Stimulated activated CD4-positive, alpha-beta T cell treated with anti-CD3 and anti-CD28 coated beads, Interleukin-15, amount 100 ng/mL, for 48 hours (primary cell): ENCODE measurements at regions not wholly inside any gene's neighbourhood (a gene's known extent, or its start where the extent isn't known, plus 50 kb on each side); places are given as distances from the start of the nearest gene placed in this dataset.

Experiments used
- DNase-seq, 2 donors: peaks; one replicate each; pipeline ENCODE4 v3.0.0-alpha.2; 2020; ENCODE audit warnings: low read depth in 2 of 2

DNA sequence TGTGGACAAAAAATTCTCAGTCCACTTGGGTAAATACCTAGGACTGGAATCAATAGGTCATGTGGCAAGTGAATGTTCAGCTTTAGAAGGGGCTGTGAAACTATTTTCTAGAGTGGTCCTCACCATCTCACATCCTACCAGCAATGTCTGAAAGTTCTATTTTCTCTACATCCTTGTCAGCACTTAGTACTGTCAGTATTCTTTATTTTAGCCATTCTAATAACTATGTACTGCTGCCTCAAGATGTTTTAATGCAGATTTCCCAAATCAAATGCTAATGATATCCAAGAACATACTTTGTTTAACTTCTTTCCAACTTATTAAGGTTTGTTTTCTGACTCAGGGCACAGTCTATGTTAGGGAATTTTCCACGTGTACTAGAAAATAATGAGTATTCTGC lies 317.0 kb downstream of the BRD1 start:
- DNase-seq: no peak

GRCh38 chr22:49509016-49509415 lies 318.7 kb downstream of the BRD1 start:
- no peak for DNase-seq

- DNase-seq: no peak
Measured at GRCh38 chr22:49508561-49508960, 319.1 kb downstream of the BRD1 start.

DNA sequence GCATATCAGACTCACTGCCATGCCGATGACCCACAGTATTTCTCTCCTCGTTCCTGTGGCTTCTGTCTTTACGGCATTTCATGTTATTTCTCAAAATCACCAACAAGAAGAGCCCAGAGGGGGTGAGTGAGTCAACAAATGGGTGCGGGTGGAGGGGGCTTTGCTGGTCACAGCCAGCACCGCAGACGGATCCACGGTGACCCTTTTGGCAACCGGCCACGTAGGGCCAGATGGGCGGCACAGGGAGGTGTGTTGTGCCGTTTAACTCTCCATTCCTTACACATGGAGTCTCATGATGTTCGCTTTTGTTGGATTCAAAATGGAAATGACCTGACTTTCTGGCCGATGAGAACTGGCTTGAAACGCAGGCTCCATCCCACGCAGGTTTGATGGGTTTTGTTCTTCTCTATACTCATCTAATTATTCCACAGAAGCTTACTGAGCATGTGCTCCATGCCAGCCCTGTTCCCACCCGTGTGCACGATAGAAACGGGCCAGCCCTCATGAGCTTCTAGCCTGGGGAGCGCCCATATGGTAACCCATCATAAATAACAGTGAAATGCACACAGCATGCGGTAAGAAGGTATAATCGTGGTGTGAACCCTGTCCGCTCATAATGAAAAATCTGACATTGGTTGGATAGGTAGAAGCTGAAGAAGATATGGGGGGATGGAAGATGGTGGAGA lies 319.9 kb downstream of the BRD1 start:
- DNase-seq: no peak

DNA sequence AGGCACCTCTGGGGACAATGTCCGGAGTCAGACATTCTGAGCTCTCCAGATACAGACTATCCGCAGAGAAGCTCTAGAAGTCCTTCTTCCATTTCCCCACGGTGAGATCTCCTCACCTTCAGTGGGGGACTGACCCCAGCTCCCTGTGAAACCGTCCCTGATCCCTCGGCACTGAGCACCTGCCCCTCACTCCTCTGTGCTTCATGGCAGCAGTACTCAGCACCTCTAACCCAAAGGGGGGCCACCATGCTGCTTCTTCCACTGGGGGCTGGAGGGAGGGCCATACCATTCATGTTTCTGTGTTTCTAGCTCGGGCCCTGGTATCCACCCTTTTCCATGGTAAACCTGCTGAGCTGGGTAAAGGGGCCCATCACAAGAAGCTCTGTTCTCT lies 321.7 kb downstream of the BRD1 start:
- no peak for DNase-seq

- no peak for DNase-seq
Measured at GRCh38 chr22:49505337-49506009, 322.2 kb downstream of the BRD1 start.

DNA sequence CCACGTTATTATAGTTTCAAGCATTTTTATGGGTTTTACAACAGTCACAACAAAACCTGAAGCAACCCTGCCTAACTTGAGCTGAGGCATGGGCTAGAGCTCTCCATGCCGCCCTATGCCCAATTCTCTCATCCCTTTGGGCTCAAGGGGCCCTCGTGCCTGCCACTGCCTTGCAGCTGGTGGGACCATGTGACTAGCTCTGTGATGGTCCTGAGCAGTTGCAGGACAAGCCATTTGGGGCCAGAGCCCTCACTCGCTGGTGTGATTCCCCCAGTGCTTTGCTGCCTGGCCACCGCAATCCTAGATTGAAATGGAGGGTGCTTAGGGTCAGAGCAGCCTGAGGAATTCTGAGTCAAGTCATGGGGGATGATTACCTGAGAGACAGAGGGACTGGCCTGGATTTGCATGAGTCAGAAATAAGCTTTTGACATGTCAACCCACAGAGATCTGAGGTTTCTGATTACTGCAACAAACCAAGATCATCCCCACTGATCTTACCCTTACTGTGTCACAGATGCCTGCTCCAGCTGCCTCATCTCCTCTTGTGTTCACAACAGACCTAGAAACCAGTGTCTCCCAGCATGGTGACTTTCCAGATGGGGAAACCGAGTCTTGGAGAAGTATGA lies 323.7 kb downstream of the BRD1 start:
- DNase-seq: no peak

GRCh38 chr22:49503321-49503720 lies 324.4 kb downstream of the BRD1 start:
- no peak for DNase-seq

DNA sequence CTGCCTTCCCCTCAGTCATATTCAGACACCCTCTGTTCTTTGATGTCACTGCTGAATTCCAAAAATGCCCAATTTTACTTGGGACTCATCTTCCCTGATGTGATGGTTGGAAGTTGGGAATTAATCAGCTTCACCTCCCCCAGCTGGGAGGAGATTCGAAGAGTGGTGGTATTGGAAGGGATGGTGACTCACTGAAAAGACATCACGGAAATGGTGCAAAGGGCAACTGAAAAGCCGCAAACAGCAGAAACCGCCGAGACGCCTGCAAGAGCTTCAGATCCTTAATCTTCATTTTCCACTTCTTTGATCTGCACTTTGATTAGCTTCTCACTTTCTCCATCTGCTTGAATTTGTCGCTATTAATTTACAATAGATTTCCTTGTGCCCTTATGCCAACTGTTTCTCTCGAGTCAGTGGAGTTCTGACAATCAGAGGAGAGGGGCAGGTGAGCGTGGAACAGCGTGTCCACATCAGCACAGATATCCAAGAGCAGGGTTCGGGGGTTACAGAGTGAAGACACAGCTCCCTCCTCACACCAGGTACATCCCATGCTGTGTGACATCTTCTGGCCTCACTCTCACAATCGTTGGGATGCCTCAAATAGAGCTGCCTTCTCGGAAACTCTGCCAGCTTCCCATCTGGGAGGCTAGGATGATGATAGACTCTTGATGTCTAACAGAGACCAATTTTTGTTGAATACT lies 325.4 kb downstream of the BRD1 start:
- peak in 1 of 2 donors; percentile 5 for DNase-seq

DNA sequence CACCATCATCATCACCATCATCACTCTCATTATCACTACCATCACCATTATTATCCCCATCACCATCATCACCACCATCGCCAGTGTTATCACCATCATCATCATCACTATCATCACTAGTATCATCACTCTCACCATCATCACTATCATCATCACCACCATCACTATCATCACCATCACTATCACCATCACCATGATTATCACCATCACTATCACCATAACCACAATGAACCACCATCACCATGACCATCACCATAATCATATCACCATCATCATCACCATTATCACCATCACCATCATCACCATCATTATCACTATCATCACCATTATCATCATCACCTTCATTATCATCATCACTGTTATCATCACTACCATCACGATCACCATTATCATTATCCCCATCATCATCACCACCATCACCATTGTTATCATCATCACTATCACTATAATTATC lies 326.7 kb downstream of the BRD1 start:
- DNase-seq: no peak

GRCh38 chr22:49500076-49500460 lies 327.6 kb downstream of the BRD1 start:
- DNase-seq: no peak

DNA sequence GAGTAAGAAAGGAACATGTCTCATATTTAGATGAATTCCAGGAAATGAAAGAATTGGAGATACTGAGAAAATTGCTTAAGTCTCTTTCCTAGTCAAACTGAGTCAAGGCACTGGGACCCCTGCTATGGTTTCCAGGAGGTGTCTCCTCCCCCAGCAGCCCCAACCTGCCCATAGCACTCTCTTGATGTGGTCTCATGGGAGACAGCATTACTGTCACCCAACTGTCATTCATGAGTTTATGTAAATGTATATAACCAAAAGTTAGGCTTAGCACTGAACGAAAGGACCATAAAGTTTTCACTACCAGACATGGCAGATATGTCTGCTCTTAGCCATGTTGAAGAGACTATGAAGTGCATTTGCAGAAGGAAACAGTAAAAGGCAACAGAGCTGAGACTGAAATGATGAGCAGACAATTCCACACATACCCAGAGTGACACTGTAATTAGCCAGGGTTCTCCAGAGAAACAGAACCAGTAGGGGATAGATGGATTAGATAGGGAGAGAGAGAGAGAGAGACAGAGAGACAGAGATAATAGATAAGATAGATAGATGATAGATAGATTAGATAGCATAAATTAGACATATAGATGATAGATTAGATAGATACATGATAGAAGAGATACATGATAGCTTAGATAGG lies 328.1 kb downstream of the BRD1 start:
- DNase-seq: no peak

GRCh38 chr22:49497266-49497665 lies 330.4 kb downstream of the BRD1 start:
- DNase-seq: no peak

DNA sequence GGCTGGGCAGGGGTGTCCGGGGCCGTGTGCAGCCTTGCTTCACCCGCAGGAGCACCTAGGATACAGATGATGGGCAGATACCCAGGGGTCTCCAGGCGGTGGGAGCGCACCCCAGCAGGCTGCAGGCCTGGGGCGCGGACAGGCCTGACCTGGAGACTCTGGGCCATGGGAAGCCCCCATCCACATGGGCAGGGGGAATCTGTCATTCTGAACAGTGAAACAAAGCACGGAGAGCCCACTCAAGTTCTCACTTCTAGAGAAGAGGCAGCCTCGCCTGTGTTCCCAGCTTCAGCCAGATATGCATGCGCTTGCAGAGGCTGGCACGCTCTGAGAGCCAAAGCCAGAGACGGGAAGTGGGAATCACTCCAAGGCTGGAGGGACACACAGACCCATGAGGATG lies 333.1 kb downstream of the BRD1 start:
- DNase-seq: no peak

DNA sequence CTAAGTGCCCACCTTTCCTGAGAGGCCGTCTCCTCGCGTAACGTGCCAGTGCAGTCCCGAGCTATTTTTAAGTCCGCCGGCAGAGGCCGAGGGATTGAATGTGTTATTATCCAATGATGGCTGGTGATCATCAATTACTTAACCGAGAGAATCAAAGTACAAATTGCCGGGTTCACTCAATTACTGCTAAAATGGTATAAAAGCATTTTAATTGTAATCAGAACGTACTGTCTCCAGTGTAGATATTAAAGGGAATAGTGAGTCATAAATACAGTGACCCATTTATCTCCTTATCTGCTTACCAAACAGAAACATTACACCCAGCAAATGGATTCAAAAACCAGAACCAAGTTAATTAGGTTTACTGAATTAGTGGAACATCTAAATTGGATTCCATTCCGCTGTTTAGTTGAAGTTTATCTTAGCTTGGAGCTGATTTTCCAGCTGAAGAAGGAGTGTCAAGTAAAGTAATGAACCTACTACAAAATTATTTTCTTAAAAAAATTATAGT lies 334.9 kb downstream of the BRD1 start:
- no peak for DNase-seq

DNA sequence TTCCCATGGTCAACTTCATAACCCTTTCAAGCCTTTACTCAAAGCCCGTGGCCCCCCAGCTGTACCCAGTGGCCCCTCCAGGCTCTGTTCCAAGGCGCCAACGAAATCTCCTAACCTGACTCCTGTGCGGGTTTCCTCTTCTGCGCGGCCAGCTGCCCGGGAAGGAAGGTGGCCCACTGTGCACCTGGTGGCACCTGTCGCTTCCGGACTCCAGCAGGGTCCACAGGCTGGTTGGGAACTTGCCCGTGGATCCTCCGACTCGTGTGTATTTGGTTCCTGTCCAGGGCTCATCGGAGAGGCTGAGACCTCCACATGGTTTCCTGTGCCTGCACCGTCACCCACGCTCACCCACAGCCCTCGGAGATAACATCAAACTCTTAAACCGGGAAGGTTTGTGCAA lies 335.4 kb downstream of the BRD1 start:
- no peak for DNase-seq

DNA sequence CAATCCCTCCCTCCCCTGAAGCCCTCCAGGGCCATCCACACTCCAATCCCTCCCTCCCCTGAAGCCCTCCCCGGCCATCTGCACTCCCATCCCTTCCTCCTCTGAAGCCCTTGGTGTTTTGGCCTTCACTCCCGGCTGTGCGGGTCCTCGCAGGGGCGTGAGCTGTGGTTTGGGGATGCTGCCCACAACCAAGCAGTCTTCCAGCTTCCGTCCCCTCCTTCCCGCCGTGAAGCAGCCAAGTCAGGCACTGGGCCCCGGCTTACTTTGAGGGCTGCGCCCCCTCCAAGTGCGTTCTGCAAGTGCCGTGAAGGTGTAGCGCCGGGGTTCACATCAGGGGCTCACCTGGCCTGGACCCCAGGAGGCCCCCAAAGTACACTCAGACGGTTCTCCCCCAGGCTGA lies 335.9 kb downstream of the BRD1 start:
- DNase-seq: no peak

DNA sequence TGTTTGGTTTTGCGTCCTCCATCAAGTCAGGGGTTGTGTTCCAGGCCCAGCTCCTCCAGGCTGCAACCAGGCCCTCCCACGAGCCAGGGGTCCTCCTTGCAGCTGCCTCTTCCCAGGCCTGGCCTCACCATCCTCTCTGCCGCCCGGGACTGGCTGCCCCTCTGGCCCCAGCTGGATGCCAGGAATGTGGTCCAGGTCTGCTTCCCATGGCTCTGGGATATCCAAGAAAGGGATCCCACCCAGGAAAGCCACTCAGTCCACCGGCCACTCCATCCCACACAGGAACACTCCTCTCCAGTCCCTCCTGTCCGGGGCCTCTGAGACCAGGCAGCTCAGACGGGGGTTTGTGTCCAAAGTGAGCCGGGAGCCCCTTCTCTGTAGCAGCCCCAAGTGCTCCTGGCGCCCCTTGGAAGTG lies 336.4 kb downstream of the BRD1 start:
- no peak for DNase-seq

DNA sequence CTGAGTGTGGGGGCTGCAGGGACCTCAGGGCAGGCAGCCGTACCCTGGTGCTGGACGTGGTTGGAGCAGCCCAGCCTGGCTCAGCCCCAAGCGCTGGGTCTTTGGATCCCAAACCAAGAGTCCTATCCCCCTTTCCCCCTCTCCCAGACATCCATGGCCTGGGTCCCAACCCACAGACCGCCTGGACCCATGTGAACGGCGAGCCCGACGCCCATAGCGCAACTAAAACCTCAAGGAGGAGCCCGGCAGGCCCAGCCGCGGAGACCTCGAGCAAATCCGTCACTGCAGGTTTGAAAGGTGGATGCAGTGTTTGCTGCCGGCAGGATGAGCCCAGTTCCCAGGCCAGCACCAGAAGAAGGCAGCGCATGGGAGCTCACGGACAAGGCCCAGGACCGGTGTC lies 337.0 kb downstream of the BRD1 start:
- no peak for DNase-seq

GRCh38 chr22:49489821-49490220 lies 337.9 kb downstream of the BRD1 start:
- no peak for DNase-seq

GRCh38 chr22:49488943-49489342 lies 338.7 kb downstream of the BRD1 start:
- no peak for DNase-seq

DNA sequence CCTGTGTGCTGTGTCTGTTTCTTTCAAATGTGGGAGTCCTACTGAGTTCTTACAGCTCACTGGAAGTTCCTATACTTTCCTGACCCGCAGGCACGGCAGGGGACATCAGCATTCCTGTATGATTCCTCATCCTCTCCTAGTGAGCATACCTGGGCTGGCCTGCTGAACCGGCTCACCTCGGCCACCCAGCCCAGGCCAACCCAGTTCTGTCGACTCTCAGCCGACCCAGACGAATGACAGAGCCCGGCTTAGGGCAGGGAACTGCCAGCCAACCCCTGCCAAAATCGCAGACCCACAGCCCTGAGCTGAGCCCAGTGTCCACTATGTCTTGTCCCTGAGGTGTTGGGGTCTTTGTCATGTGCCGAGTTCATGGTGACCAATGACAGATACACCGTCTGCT lies 339.7 kb downstream of the BRD1 start:
- DNase-seq: no peak
